ENCODE measurements at regions not wholly inside any gene's neighbourhood (a gene's known extent, or its start where the extent isn't known, plus 50 kb on each side); places are given as distances from the start of the nearest gene placed in this dataset.

DNA sequence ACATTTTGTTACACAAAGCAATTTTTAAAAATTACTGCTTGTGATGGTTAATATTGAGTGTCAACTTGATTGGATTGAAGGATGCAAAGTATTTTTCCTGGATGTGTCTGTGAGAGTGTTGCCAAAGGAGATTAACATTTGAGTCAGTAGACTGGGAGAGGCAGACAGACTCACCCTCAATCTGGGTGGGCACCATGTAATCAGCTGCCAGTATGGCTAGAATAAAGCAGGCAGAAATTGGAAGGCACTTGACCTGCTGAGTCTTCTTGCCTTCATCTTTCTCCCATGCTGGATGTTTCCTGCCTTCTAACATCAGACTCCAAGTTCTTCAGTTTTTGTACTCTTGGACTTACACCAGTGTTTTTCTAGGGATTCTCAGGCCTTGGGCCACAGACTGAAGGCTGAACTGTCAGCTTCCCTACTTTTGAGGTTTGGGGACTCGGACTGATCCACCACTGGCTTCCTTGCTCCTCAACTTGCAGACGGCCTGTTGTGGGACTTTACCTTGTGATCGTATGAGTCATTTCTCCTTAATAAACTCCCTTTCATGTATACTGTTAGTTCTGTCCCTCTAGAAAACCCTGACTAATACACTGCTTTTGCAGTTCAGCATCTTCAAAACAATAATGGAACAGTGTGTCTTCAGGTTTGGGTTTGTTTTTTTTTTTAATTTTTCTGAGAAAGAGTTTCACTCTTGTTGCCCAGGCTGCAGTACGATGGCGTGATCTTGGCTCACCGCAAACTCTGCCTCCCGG, 244.1 kb upstream of the SEMA3C start:
- TF ChIP-seq, protein P1, sequence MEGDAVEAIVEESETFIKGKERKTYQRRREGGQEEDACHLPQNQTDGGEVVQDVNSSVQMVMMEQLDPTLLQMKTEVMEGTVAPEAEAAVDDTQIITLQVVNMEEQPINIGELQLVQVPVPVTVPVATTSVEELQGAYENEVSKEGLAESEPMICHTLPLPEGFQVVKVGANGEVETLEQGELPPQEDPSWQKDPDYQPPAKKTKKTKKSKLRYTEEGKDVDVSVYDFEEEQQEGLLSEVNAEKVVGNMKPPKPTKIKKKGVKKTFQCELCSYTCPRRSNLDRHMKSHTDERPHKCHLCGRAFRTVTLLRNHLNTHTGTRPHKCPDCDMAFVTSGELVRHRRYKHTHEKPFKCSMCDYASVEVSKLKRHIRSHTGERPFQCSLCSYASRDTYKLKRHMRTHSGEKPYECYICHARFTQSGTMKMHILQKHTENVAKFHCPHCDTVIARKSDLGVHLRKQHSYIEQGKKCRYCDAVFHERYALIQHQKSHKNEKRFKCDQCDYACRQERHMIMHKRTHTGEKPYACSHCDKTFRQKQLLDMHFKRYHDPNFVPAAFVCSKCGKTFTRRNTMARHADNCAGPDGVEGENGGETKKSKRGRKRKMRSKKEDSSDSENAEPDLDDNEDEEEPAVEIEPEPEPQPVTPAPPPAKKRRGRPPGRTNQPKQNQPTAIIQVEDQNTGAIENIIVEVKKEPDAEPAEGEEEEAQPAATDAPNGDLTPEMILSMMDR (IDR thresholded peaks at IDR 0.05), result no peak
- TF ChIP-seq POLR2A (IDR thresholded peaks at IDR 0.05), result no peak
